SK-N-SH (cell line): ENCODE measurements at regions not wholly inside any gene's neighbourhood (a gene's known extent, or its start where the extent isn't known, plus 50 kb on each side); places are given as distances from the start of the nearest gene placed in this dataset.

Experiments
- CTCF ChIA-PET: fragments of 300-600, 350-600 bp; formaldehyde crosslinking; extraction: SDS; loops from one replicate; lab custom pipeline; 2021; lab: Yijun Ruan, JAX
- POLR2A ChIA-PET: fragments of 350-600 bp; sonication (Branson Sonifier 250); formaldehyde crosslinking; extraction: SDS; loops from one replicate; lab custom pipeline; 2020; ENCODE audit warnings: antibody characterized with exemption, inconsistent platforms; lab: Yijun Ruan, JAX
- DNase-seq: peaks from one replicate; pipeline ENCODE4 v3.0.0; 2012
- H2AFZ ChIP-seq: fragments of 200-600 bp; sonication (generic); 2 replicates; pipeline ENCODE4 v1.8.1; 2016; ENCODE audit warnings: antibody characterized with exemption, mild to moderate bottlenecking, low read depth
- H3F3A ChIP-seq: fragments of 200-600 bp; sonication (generic); replicated peaks from 2 replicates; pipeline ENCODE3; 2016; ENCODE audit warnings: antibody characterized with exemption, mild to moderate bottlenecking; ENCODE audit not compliant: insufficient read depth
- H3K27ac ChIP-seq, 2 experiments: fragments of 200-500 bp in 1 of 2; fragments of 200-600 bp in 1 of 2; sonication (Bioruptor generic) in 1 of 2; sonication (generic), shearing (Covaris generic) in 1 of 2; 2 replicates each; pipeline versions ENCODE4 v1.5.1 to v1.6.1; 2014 to 2016; ENCODE audit warnings: low read depth in 2 of 2, inconsistent platforms in 1 of 2, low read length in 1 of 2, mild to moderate bottlenecking in 1 of 2, mixed read lengths in 1 of 2
- H3K27me3 ChIP-seq: fragments of 200-600 bp; sonication (generic), shearing (Covaris generic); 2 replicates; pipeline ENCODE4 v1.6.1; 2016; ENCODE audit warnings: mixed run types; ENCODE audit not compliant: insufficient read depth
- H3K36me3 ChIP-seq, 2 experiments: fragments of 200-500 bp in 1 of 2; fragments of 200-600 bp in 1 of 2; sonication (Bioruptor generic) in 1 of 2; sonication (generic) in 1 of 2; replicated peaks in 1 of 2; 2 replicates each; pipeline versions ENCODE3 to v1.5.1; 2014 to 2016; ENCODE audit warnings: low read length in 1 of 2, mild to moderate bottlenecking in 1 of 2; ENCODE audit not compliant: insufficient read depth in 2 of 2, control insufficient read depth in 1 of 2
- H3K4me1 ChIP-seq, 2 experiments: fragments of 200-500 bp in 1 of 2; fragments of 200-600 bp in 1 of 2; sonication (Bioruptor generic) in 1 of 2; sonication (generic), shearing (Covaris generic) in 1 of 2; 2 replicates each; pipeline versions ENCODE4 v1.5.1 to v1.6.1; 2014 to 2016; ENCODE audit warnings: low read depth in 1 of 2, low read length in 1 of 2, mixed run types in 1 of 2; ENCODE audit not compliant: insufficient read depth in 2 of 2, control insufficient read depth in 1 of 2
- H3K4me2 ChIP-seq: fragments of 200-600 bp; sonication (generic), shearing (Covaris generic); 2 replicates; pipeline ENCODE4 v1.6.1; 2017; ENCODE audit warnings: mixed run types
- H3K4me3 ChIP-seq, 2 experiments: fragments of 200-500 bp in 1 of 2; fragments of 200-600 bp in 1 of 2; sonication (Bioruptor generic) in 1 of 2; sonication (generic), shearing (Covaris generic) in 1 of 2; 2 replicates each; pipeline versions ENCODE4 v1.5.1 to v1.8.1; 2014 to 2016; ENCODE audit warnings: low read depth in 2 of 2, inconsistent platforms in 1 of 2, low read length in 1 of 2, mild to moderate bottlenecking in 1 of 2, mixed read lengths in 1 of 2, moderate library complexity in 1 of 2
- H3K79me2 ChIP-seq: fragments of 200-600 bp; sonication (generic); 2 replicates; pipeline ENCODE4 v1.8.1; 2017; ENCODE audit warnings: mild to moderate bottlenecking; ENCODE audit not compliant: insufficient read depth
- H3K9ac ChIP-seq: fragments of 200-600 bp; sonication (generic); 2 replicates; pipeline ENCODE4 v1.6.1; 2017; ENCODE audit warnings: mixed run types
- H3K9me2 ChIP-seq: fragments of 200-600 bp; sonication (generic); 2 replicates; pipeline ENCODE4 v1.6.1; 2017; ENCODE audit warnings: mixed run types
- H3K9me3 ChIP-seq: fragments of 200-600 bp; sonication (generic); 2 replicates; pipeline ENCODE4 v1.6.1; 2017; ENCODE audit warnings: mixed run types, mild to moderate bottlenecking, moderate library complexity
- H4K20me1 ChIP-seq: fragments of 200-600 bp; sonication (generic); 2 replicates; pipeline ENCODE4 v1.6.1; 2017; ENCODE audit warnings: mild to moderate bottlenecking, mixed run types; ENCODE audit not compliant: insufficient read depth
- CHD2 ChIP-seq: fragments of 150-350 bp; IDR thresholded peaks from 2 replicates; pipeline ENCODE4 v1.6.1; 2018; ENCODE audit warnings: low read length; ENCODE audit not compliant: partially characterized antibody
- CTCF ChIP-seq: fragments of 200-600 bp; sonication (generic); IDR thresholded peaks from 2 replicates; pipeline ENCODE4 v1.6.1; 2017; ENCODE audit warnings: antibody characterized with exemption, mild to moderate bottlenecking, moderate library complexity
- ELF1 ChIP-seq: IDR thresholded peaks from 2 replicates; pipeline ENCODE4 v1.4.0; 2012
- EP300 ChIP-seq, 2 experiments: IDR thresholded peaks; 2 replicates each; pipeline versions ENCODE4 v1.4.0 to v1.6.1; 2012; ENCODE audit warnings: borderline replicate concordance in 1 of 2, low read depth in 1 of 2, low read length in 1 of 2
- EZH2phosphoT487 ChIP-seq: fragments of 200-600 bp; sonication (generic); IDR thresholded peaks from 2 replicates; pipeline ENCODE4 v1.6.1; 2017; ENCODE audit warnings: low read depth, mixed run types, mild to moderate bottlenecking, antibody characterized with exemption, moderate library complexity, borderline replicate concordance
- FOXJ3 ChIP-seq: sonication (generic); formaldehyde crosslinking; IDR thresholded peaks from 2 replicates; pipeline ENCODE4 v1.5.1; 2020; ENCODE audit warnings: mild to moderate bottlenecking, missing genetic modification reagents
- GATA2 ChIP-seq: sonication (generic); formaldehyde crosslinking; IDR thresholded peaks from 2 replicates; pipeline ENCODE4 v1.5.0; 2020; ENCODE audit warnings: mild to moderate bottlenecking, missing genetic modification reagents
- MEF2A ChIP-seq: IDR thresholded peaks from 2 replicates; pipeline ENCODE4 v1.4.0; 2012; ENCODE audit warnings: low read depth, borderline replicate concordance
- MXI1 ChIP-seq: IDR thresholded peaks from 2 replicates; pipeline ENCODE4 v1.6.1; 2012; ENCODE audit warnings: mild to moderate bottlenecking, low read depth, low read length, improper control_type of control experiment
- RAD21 ChIP-seq: IDR thresholded peaks from 2 replicates; pipeline ENCODE4 v1.6.1; 2012; ENCODE audit warnings: mild to moderate bottlenecking, low read length
- RCOR1 ChIP-seq: fragments of 150-350 bp; IDR thresholded peaks from 2 replicates; pipeline ENCODE4 v1.6.1; 2017; ENCODE audit warnings: antibody characterized with exemption, low read length
- RXRA ChIP-seq: IDR thresholded peaks from 2 replicates; pipeline ENCODE4 v1.4.0; 2012; ENCODE audit warnings: low read depth, mild to moderate bottlenecking, borderline replicate concordance
- SIN3A ChIP-seq: IDR thresholded peaks from 2 replicates; pipeline ENCODE4 v1.6.1; 2012; ENCODE audit warnings: low read depth, mild to moderate bottlenecking, low read length, moderate library complexity, borderline replicate concordance
- TAF1 ChIP-seq: IDR thresholded peaks from 2 replicates; pipeline ENCODE4 v1.6.1; 2012; ENCODE audit warnings: low read depth, mild to moderate bottlenecking, low read length, moderate library complexity, borderline replicate concordance
- YY1 ChIP-seq: IDR thresholded peaks from 2 replicates; pipeline ENCODE4 v1.4.0; 2012; ENCODE audit warnings: low read depth, mild to moderate bottlenecking
- WGBS: methylation state at CpG from one replicate; pipeline ENCODE4 v1.1.6; 2017; ENCODE audit warnings: low lambda C conversion rate; 5-methylcytosine and 5-hydroxymethylcytosine counted together
- TF ChIP-seq, protein P1 (sequence below): IDR thresholded peaks from 2 replicates; pipeline ENCODE4 v1.6.1; 2012; ENCODE audit warnings: mild to moderate bottlenecking, low read depth, low read length, moderate library complexity
- TF ChIP-seq, protein P2 (sequence below): fragments of 150-350 bp; IDR thresholded peaks from 2 replicates; pipeline ENCODE4 v1.6.1; 2016; ENCODE audit warnings: mild to moderate bottlenecking, low read depth, low read length

GRCh38 chr9:107180206-107180605 lies 102.9 kb upstream of the RAD23B start:
- ChIA-PET CTCF (interaction anchor here (1.0 kb wide), 1 partner anchor 42 kb away, joined by 3 read pairs; no protein-coding TSS in a partner anchor), POLR2A (no interaction called here)
- no peaks in the 10 kb centered on the region for H3K79me2 ChIP-seq
- H3K4me3 ChIP-seq, result no peak overlapping the region
- no peaks in the 10 kb centered on the region for H3K9me3 ChIP-seq
- DNase-seq, result peak; percentile 28
- H3K9ac ChIP-seq, result no peak overlapping the region
- 14% methylated on average over 1 of the region's 1 CpG for WGBS
- TF ChIP-seq TAF1 (no peak), RAD21 (no peak), ELF1 (no peak), SIN3A (no peak), EP300 (IDR thresholded peaks at IDR 0.05; ENCODE audit: borderline replicate concordance in 1 of 2, low read depth in 1 of 2, low read length in 1 of 2) (no peak), FOXJ3 (CRISPR knock-in tag) (no peak), GATA2 (CRISPR knock-in tag) (peak; percentile 58), YY1 (no peak), CTCF (no peak), CHD2 (peak; percentile 18), MXI1 (no peak; the same call in 1 of the 2 replicates), EZH2phosphoT487 (no peak), RCOR1 (no peak), RXRA (no peak), MEF2A (no peak)
- TF ChIP-seq, protein P1, sequence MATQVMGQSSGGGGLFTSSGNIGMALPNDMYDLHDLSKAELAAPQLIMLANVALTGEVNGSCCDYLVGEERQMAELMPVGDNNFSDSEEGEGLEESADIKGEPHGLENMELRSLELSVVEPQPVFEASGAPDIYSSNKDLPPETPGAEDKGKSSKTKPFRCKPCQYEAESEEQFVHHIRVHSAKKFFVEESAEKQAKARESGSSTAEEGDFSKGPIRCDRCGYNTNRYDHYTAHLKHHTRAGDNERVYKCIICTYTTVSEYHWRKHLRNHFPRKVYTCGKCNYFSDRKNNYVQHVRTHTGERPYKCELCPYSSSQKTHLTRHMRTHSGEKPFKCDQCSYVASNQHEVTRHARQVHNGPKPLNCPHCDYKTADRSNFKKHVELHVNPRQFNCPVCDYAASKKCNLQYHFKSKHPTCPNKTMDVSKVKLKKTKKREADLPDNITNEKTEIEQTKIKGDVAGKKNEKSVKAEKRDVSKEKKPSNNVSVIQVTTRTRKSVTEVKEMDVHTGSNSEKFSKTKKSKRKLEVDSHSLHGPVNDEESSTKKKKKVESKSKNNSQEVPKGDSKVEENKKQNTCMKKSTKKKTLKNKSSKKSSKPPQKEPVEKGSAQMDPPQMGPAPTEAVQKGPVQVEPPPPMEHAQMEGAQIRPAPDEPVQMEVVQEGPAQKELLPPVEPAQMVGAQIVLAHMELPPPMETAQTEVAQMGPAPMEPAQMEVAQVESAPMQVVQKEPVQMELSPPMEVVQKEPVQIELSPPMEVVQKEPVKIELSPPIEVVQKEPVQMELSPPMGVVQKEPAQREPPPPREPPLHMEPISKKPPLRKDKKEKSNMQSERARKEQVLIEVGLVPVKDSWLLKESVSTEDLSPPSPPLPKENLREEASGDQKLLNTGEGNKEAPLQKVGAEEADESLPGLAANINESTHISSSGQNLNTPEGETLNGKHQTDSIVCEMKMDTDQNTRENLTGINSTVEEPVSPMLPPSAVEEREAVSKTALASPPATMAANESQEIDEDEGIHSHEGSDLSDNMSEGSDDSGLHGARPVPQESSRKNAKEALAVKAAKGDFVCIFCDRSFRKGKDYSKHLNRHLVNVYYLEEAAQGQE, result no peak
- TF ChIP-seq, protein P2, sequence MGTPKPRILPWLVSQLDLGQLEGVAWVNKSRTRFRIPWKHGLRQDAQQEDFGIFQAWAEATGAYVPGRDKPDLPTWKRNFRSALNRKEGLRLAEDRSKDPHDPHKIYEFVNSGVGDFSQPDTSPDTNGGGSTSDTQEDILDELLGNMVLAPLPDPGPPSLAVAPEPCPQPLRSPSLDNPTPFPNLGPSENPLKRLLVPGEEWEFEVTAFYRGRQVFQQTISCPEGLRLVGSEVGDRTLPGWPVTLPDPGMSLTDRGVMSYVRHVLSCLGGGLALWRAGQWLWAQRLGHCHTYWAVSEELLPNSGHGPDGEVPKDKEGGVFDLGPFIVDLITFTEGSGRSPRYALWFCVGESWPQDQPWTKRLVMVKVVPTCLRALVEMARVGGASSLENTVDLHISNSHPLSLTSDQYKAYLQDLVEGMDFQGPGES, result no peak
- H3K4me2 ChIP-seq, result no peak overlapping the region
- H3K36me3 ChIP-seq, result peaks cover 0 to 2% of the 10 kb centered on the region in 2 experiments
- H3K27me3 ChIP-seq, result no peaks in the 10 kb centered on the region; the same call in 1 of the 2 replicates
- no peak overlapping the region for H3K27ac ChIP-seq
- H2AFZ ChIP-seq, result no peak overlapping the region
- peaks cover 8 to 17% of the 10 kb centered on the region in 2 experiments; a peak in 2 of 4 replicates for H3K4me1 ChIP-seq
- H3K9me2 ChIP-seq, result no peaks in the 10 kb centered on the region
- no peaks in the 10 kb centered on the region for H4K20me1 ChIP-seq
- no peaks in the 10 kb centered on the region for H3F3A ChIP-seq
